ENCODE measurements at regions not wholly inside any gene's neighbourhood (a gene's known extent, or its start where the extent isn't known, plus 50 kb on each side); places are given as distances from the start of the nearest gene placed in this dataset.
"Not testable (repeated sequence)": the region's sequence is repeated elsewhere in the genome, so short reads cannot be mapped to it uniquely, and the experiment has no call there.

GRCh38 chr20:60097285-60097684, 139.1 kb downstream of the CDH26 start:
- no peak for DNase-seq

GRCh38 chr20:60100780-60101179, 142.6 kb downstream of the CDH26 start:
- DNase-seq: no peak

- no peak for DNase-seq
Measured at GRCh38 chr20:60101201-60101890, 143.1 kb downstream of the CDH26 start.

GRCh38 chr20:60101891-60102281, 143.7 kb downstream of the CDH26 start:
- no peak for DNase-seq

GRCh38 chr20:60102665-60103210, 144.5 kb downstream of the CDH26 start:
- no peak for DNase-seq

- DNase-seq: no peak
Measured at GRCh38 chr20:60104993-60105803, 147.0 kb downstream of the CDH26 start.

GRCh38 chr20:60106186-60106585, 148.0 kb downstream of the CDH26 start:
- DNase-seq: not testable (repeated sequence)

- DNase-seq: no peak
Measured at GRCh38 chr20:60107621-60108390, 149.6 kb downstream of the CDH26 start.

GRCh38 chr20:60108397-60108796, 150.2 kb downstream of the CDH26 start:
- DNase-seq: no peak

- no peak for DNase-seq
Measured at GRCh38 chr20:60113024-60113724, 155.0 kb downstream of the CDH26 start.

- no peak for DNase-seq
Measured at GRCh38 chr20:60113771-60114170, 155.5 kb downstream of the CDH26 start.

- DNase-seq: no peak
Measured at GRCh38 chr20:60115451-60115850, 157.2 kb downstream of the CDH26 start.

- DNase-seq: no peak
Measured at GRCh38 chr20:60116128-60116909, 158.1 kb downstream of the CDH26 start.

- DNase-seq: no peak
Measured at GRCh38 chr20:60117065-60117464, 158.8 kb downstream of the CDH26 start.

- DNase-seq: no peak
Measured at GRCh38 chr20:60121903-60122302, 163.7 kb downstream of the CDH26 start.

GRCh38 chr20:60122671-60123070, 164.4 kb downstream of the CDH26 start:
- DNase-seq: no peak

GRCh38 chr20:60123096-60123495, 164.9 kb downstream of the CDH26 start:
- DNase-seq: no peak

- no peak for DNase-seq
Measured at GRCh38 chr20:60123652-60124051, 165.4 kb downstream of the CDH26 start.

- DNase-seq: no peak
Measured at GRCh38 chr20:60124776-60125381, 166.7 kb downstream of the CDH26 start.

GRCh38 chr20:60125513-60125912, 167.3 kb downstream of the CDH26 start:
- DNase-seq: no peak

GRCh38 chr20:60126975-60127374, 168.8 kb downstream of the CDH26 start:
- DNase-seq: no peak

Measured in C1 segment of cervical spinal cord (tissue), 14 donors.